Lung (tissue), 11 donors: ENCODE measurements at regions not wholly inside any gene's neighbourhood (a gene's known extent, or its start where the extent isn't known, plus 50 kb on each side); places are given as distances from the start of the nearest gene placed in this dataset.

ENCODE experiments used
- ATAC-seq: fragments of 200-7000 bp; cut with Tn5 transposase; one replicate; pipeline ENCODE4 v1.9.1; 2020; ENCODE audit warnings: moderate number of reproducible peaks; ENCODE audit not compliant: insufficient read depth, low FRiP score
- DNase-seq, 3 donors: peaks; one replicate each; pipeline ENCODE4 v3.0.0-alpha.2; 2013 to 2017
- H3K27ac ChIP-seq, 2 donors: one replicate each; pipeline ENCODE4 v1.5.1; 2013; ENCODE audit warnings: mild to moderate bottlenecking in 2 of 2, moderate library complexity in 2 of 2, control low read depth in 1 of 2, inconsistent platforms in 1 of 2, low read depth in 1 of 2, low read length in 1 of 2
- H3K27me3 ChIP-seq, 3 donors: one replicate each; pipeline ENCODE4 v1.5.1; 2013; ENCODE audit warnings: low read length in 2 of 3; ENCODE audit not compliant: control insufficient read depth in 3 of 3, insufficient read depth in 3 of 3
- H3K36me3 ChIP-seq, 4 donors: one replicate each; pipeline ENCODE4 v1.5.1; 2013; ENCODE audit warnings: low read length in 4 of 4, mild to moderate bottlenecking in 1 of 4, moderate library complexity in 1 of 4; ENCODE audit not compliant: control insufficient read depth in 4 of 4, insufficient read depth in 4 of 4
- H3K4me1 ChIP-seq, 5 donors: one replicate each; pipeline ENCODE4 v1.5.1; 2013; ENCODE audit warnings: low read length in 5 of 5, mild to moderate bottlenecking in 2 of 5, moderate library complexity in 1 of 5; ENCODE audit not compliant: control insufficient read depth in 5 of 5, insufficient read depth in 5 of 5
- H3K4me3 ChIP-seq: one replicate; pipeline ENCODE4 v1.5.1; 2013; ENCODE audit warnings: mild to moderate bottlenecking, control low read depth, moderate library complexity
- H3K9ac ChIP-seq, 2 donors: one replicate each; pipeline ENCODE4 v1.5.1; 2013; ENCODE audit warnings: low read length in 2 of 2, control low read depth in 1 of 2; ENCODE audit not compliant: insufficient read depth in 1 of 2
- H3K9me3 ChIP-seq, 4 donors: one replicate each; pipeline ENCODE4 v1.5.1; 2013; ENCODE audit warnings: low read length in 3 of 4, mild to moderate bottlenecking in 1 of 4, moderate library complexity in 1 of 4; ENCODE audit not compliant: control insufficient read depth in 4 of 4, insufficient read depth in 3 of 4
- CTCF ChIP-seq: IDR thresholded peaks from 2 replicates; pipeline ENCODE4 v1.5.1; 2012; ENCODE audit warnings: mild to moderate bottlenecking; ENCODE audit errors: control extremely low read depth, extremely low read depth
- WGBS, 2 donors: extraction: QIAGEN DNeasy Blood & Tissue Kit; methylation state at CpG; one replicate each; pipeline ENCODE4 v1.1.7; 2013; 5-methylcytosine and 5-hydroxymethylcytosine counted together
- donor health status: control.
- donor health status: control.
- donor health status: Bipolar disorder and iron deficiency.
- donor health status: healthy.
- donor health status: DM: yes; HTN: yes; CAD: no.

GRCh38 chr17:12362853-12363455, 302.7 kb upstream of the MYOCD start:
- Histone ChIP-seq H3K27me3 (no peaks in the 10 kb centered on the region), H3K4me1 (peaks cover 0 to 37% (median 8%) of the 10 kb centered on the region in 5 donors), H3K4me3 (no peak overlapping the region), H3K36me3 (no peaks in the 10 kb centered on the region), H3K9ac (no peak overlapping the region), H3K27ac (no peak overlapping the region), H3K9me3 (no peaks in the 10 kb centered on the region)
- WGBS, 2 donors: 59 to 65% methylated on average over 5 of the region's 5 CpGs
- DNase-seq: peak in 2 of 3 donors; percentile 20 to 28
- TF ChIP-seq CTCF: no peak
- no peak for ATAC-seq

- Histone ChIP-seq H3K4me3 (no peak overlapping the region), H3K9me3 (no peaks in the 10 kb centered on the region), H3K4me1 (peaks cover 0 to 9% (median 0%) of the 10 kb centered on the region in 5 donors), H3K27ac (no peak overlapping the region), H3K27me3 (no peaks in the 10 kb centered on the region), H3K36me3 (no peaks in the 10 kb centered on the region), H3K9ac (no peak overlapping the region)
- TF ChIP-seq CTCF: no peak
- DNase-seq (no peak), ATAC-seq (no peak)
- WGBS, 2 donors: 79 to 91% methylated on average over 4 of the region's 4 CpGs
These were observed 299.9 kb upstream of the MYOCD start for GRCh38 chr17:12365805-12366204.

GRCh38 chr17:12369065-12369464, 296.6 kb upstream of the MYOCD start:
- no peak overlapping the region for H3K9ac ChIP-seq
- no peaks in the 10 kb centered on the region for H3K27me3 ChIP-seq
- TF ChIP-seq CTCF: no peak
- no peaks in the 10 kb centered on the region for H3K4me1 ChIP-seq
- no peak overlapping the region for H3K27ac ChIP-seq
- H3K36me3 ChIP-seq: no peaks in the 10 kb centered on the region
- no peaks in the 10 kb centered on the region for H3K9me3 ChIP-seq
- H3K4me3 ChIP-seq: no peak overlapping the region
- DNase-seq (no peak), ATAC-seq (no peak)

GRCh38 chr17:12376276-12376675, 289.4 kb upstream of the MYOCD start:
- TF ChIP-seq CTCF: no peak
- WGBS, 2 donors: 82 to 88% methylated on average over 3 of the region's 3 CpGs
- H3K36me3 ChIP-seq: no peaks in the 10 kb centered on the region
- DNase-seq (no peak), ATAC-seq (no peak)
- H3K9me3 ChIP-seq: no peaks in the 10 kb centered on the region
- H3K9ac ChIP-seq: no peak overlapping the region
- no peak overlapping the region for H3K4me3 ChIP-seq
- no peaks in the 10 kb centered on the region for H3K27me3 ChIP-seq
- H3K27ac ChIP-seq: no peak overlapping the region
- H3K4me1 ChIP-seq: no peaks in the 10 kb centered on the region
